Smooth muscle cell (in vitro differentiated cells): ENCODE measurements at regions not wholly inside any gene's neighbourhood (a gene's known extent, or its start where the extent isn't known, plus 50 kb on each side); places are given as distances from the start of the nearest gene placed in this dataset.

Experiments used
- DNase-seq: peaks from one replicate; lab custom pipeline; 2025; ENCODE audit not compliant: unreplicated experiment; lab: John Stamatoyannopoulos, UW
- H2AFZ ChIP-seq: fragments of 200-600 bp; sonication (generic); 2 replicates; pipeline ENCODE4 v1.6.0; 2016; ENCODE audit warnings: antibody characterized with exemption, low read depth, mild to moderate bottlenecking
- H3F3A ChIP-seq: fragments of 200-600 bp; sonication (generic); 2 replicates; pipeline ENCODE4 v1.6.0; 2017; ENCODE audit warnings: antibody characterized with exemption, low read depth
- H3K27ac ChIP-seq: fragments of 200-600 bp; sonication (generic); 2 replicates; pipeline ENCODE4 v1.5.1; 2016; ENCODE audit warnings: low read depth, mild to moderate bottlenecking
- H3K27me3 ChIP-seq: fragments of 200-600 bp; sonication (generic); 2 replicates; pipeline ENCODE4 v1.6.1; 2016; ENCODE audit warnings: low read depth, mild to moderate bottlenecking
- H3K36me3 ChIP-seq: fragments of 200-600 bp; sonication (generic); 2 replicates; pipeline ENCODE4 v1.5.1; 2016; ENCODE audit warnings: low read depth
- H3K4me1 ChIP-seq: fragments of 200-600 bp; sonication (generic); 2 replicates; pipeline ENCODE4 v1.5.1; 2016; ENCODE audit warnings: low read depth
- H3K4me2 ChIP-seq: fragments of 200-600 bp; sonication (generic); 2 replicates; pipeline ENCODE4 v1.6.0; 2016; ENCODE audit warnings: mild to moderate bottlenecking
- H3K4me3 ChIP-seq: fragments of 200-600 bp; sonication (generic); 2 replicates; pipeline ENCODE4 v1.5.1; 2016; ENCODE audit warnings: mild to moderate bottlenecking
- H3K79me2 ChIP-seq: fragments of 200-600 bp; sonication (generic); 2 replicates; pipeline ENCODE4 v1.6.0; 2016; ENCODE audit warnings: low read depth, mild to moderate bottlenecking
- H3K9ac ChIP-seq: fragments of 200-600 bp; sonication (generic); 2 replicates; pipeline ENCODE4 v1.6.0; 2016; ENCODE audit warnings: low read depth
- H3K9me3 ChIP-seq: fragments of 200-600 bp; sonication (generic); replicated peaks from 2 replicates; pipeline ENCODE4 v1.5.1; 2016; ENCODE audit warnings: low read depth
- H4K20me1 ChIP-seq: fragments of 200-600 bp; sonication (generic); 2 replicates; pipeline ENCODE4 v1.6.0; 2016; ENCODE audit warnings: low read depth
- WGBS: methylation state at CpG from one replicate; pipeline ENCODE4 v1.1.7; 2016; ENCODE audit warnings: low lambda C conversion rate; 5-methylcytosine and 5-hydroxymethylcytosine counted together
- TF ChIP-seq, protein P1 (sequence below): fragments of 200-600 bp; sonication (generic); IDR thresholded peaks from 2 replicates; pipeline ENCODE4 v1.5.1; 2017; ENCODE audit warnings: borderline replicate concordance, mild to moderate bottlenecking, antibody characterized with exemption; ENCODE audit not compliant: insufficient read depth, poor library complexity, severe bottlenecking

DNA sequence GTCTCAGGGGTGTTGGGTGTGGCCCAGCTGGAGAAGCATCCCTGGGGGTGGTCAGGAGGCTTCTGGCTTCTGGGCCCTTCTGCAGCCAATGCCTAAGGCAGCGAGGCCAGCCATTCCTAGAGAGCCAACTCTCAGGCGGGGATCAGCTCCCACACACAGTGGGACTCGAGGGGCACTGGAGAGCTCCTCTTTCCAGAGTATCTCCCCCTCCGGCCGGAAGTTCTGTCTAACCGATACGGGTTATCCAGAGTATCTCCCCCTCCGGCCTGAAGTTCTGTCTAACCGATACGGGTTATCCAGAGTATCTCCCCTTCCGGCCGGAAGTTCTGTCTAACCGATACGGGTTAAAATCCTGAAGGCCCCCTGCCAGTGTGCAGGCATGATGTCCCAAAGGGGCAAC is 71.2 kb upstream of the B3GAT1 start:
- no peaks in the 10 kb centered on the region for H3K79me2 ChIP-seq
- H3K27ac ChIP-seq: no peak overlapping the region
- no peaks in the 10 kb centered on the region for H3K9me3 ChIP-seq
- no peak overlapping the region for H2AFZ ChIP-seq
- no peaks in the 10 kb centered on the region for H3K4me1 ChIP-seq
- H3K27me3 ChIP-seq: peaks cover 11% of the 10 kb centered on the region
- WGBS: 89% methylated on average over 14 of the region's 14 CpGs
- no peak overlapping the region for H3K9ac ChIP-seq
- H4K20me1 ChIP-seq: no peaks in the 10 kb centered on the region
- no peak for DNase-seq
- no peaks in the 10 kb centered on the region for H3F3A ChIP-seq
- no peak overlapping the region for H3K4me2 ChIP-seq
- TF ChIP-seq, protein P1, sequence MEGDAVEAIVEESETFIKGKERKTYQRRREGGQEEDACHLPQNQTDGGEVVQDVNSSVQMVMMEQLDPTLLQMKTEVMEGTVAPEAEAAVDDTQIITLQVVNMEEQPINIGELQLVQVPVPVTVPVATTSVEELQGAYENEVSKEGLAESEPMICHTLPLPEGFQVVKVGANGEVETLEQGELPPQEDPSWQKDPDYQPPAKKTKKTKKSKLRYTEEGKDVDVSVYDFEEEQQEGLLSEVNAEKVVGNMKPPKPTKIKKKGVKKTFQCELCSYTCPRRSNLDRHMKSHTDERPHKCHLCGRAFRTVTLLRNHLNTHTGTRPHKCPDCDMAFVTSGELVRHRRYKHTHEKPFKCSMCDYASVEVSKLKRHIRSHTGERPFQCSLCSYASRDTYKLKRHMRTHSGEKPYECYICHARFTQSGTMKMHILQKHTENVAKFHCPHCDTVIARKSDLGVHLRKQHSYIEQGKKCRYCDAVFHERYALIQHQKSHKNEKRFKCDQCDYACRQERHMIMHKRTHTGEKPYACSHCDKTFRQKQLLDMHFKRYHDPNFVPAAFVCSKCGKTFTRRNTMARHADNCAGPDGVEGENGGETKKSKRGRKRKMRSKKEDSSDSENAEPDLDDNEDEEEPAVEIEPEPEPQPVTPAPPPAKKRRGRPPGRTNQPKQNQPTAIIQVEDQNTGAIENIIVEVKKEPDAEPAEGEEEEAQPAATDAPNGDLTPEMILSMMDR: no peak
- H3K36me3 ChIP-seq: no peaks in the 10 kb centered on the region
- no peak overlapping the region for H3K4me3 ChIP-seq

DNA sequence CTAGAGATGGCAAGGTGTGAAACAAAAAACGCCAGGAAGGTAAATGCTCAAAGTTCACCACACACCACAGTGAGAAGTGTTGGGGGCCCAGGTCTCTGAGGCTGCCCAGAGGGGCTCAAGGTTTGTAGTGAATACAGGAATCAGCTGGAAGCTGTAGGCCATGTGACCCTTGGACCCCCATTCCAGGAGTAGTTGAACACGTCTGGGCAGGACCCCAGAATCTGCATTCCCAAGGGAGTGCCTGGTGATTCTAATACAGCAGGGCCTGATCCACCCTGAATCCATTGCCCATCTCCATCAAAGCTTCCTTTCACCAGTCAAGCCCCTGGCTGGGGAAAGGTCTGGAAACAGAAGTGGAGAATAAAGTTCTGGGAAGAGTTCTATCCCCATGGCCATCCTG is 70.8 kb upstream of the B3GAT1 start:
- H3K4me1 ChIP-seq: no peaks in the 10 kb centered on the region
- no peaks in the 10 kb centered on the region for H3K9me3 ChIP-seq
- no peaks in the 10 kb centered on the region for H3K79me2 ChIP-seq
- H3K36me3 ChIP-seq: no peaks in the 10 kb centered on the region
- H3K9ac ChIP-seq: no peak overlapping the region
- no peak overlapping the region for H3K4me2 ChIP-seq
- TF ChIP-seq, protein P1: no peak
- H4K20me1 ChIP-seq: no peaks in the 10 kb centered on the region
- H3K4me3 ChIP-seq: no peak overlapping the region
- no peak for DNase-seq
- whole genome bisulfite sequencing: 74% methylated on average over 2 of the region's 2 CpGs
- H3F3A ChIP-seq: no peaks in the 10 kb centered on the region
- H2AFZ ChIP-seq: no peak overlapping the region
- H3K27me3 ChIP-seq: peaks cover 12% of the 10 kb centered on the region
- no peak overlapping the region for H3K27ac ChIP-seq

DNA sequence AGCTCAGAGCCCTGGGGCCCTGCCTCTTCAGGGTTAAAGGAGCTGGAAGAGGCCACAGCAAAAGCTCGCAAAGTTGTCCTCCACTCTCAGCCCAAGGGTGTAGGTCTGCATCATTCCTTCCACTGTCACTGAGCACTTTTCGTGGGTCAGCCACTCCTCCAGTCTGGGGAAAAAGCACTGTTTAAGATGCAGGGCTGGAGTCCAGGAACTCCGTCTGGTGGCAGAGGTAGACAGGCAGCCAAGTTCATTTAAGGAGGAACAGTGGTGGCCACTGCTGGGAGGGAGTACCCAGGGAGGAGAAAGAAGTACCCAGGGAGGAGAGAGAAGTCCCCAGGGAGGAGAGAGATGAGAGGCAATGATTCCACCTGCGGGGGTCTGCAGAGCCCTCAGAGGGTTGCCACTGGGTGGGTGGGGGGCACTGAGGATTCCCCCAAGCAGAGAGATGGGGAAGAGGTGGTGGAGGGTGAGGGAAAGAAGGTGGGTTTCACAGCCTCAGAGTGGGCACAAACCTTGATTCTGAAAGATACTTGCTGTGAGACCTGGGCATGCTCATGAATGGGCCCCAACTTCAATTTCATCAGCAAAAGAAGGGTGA is 70.0 kb upstream of the B3GAT1 start:
- Histone ChIP-seq H2AFZ (no peak overlapping the region), H3K4me2 (no peak overlapping the region), H3K9me3 (no peaks in the 10 kb centered on the region), H3K4me3 (no peak overlapping the region), H3F3A (no peaks in the 10 kb centered on the region), H3K4me1 (no peaks in the 10 kb centered on the region), H3K79me2 (no peaks in the 10 kb centered on the region), H3K27ac (no peak overlapping the region), H3K27me3 (peaks cover 20% of the 10 kb centered on the region), H4K20me1 (no peaks in the 10 kb centered on the region), H3K36me3 (no peaks in the 10 kb centered on the region), H3K9ac (no peak overlapping the region)
- no peak for DNase-seq
- TF ChIP-seq, protein P1: no peak
- 88% methylated on average over 4 of the region's 4 CpGs for WGBS

DNA sequence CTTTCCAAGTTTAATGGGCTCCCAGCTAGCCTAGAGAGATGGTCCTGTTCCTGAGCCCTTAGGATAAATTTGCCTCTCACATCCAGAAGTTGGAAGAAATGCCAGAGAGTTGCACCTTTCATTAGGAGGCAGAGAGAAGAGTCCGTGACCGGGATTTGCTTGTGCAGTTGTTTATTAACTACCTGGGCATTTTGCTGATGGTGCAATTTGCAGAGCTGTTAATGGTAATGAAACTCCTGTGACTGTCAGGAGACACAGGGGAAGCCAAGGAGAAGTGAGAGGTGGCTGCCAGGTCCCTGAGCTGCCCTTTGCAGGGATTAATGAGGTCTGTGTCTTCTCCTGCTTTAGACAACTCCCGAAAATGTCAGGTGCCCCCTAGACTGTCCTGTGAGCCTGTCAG is 69.1 kb upstream of the B3GAT1 start:
- H4K20me1 ChIP-seq: no peaks in the 10 kb centered on the region
- no peaks in the 10 kb centered on the region for H3K36me3 ChIP-seq
- H3K27ac ChIP-seq: no peak overlapping the region
- H2AFZ ChIP-seq: no peak overlapping the region
- H3K9me3 ChIP-seq: no peaks in the 10 kb centered on the region
- 77% methylated on average over 3 of the region's 3 CpGs for WGBS
- DNase-seq: no peak
- H3K4me2 ChIP-seq: no peak overlapping the region
- H3K27me3 ChIP-seq: peaks cover 23% of the 10 kb centered on the region
- H3K4me3 ChIP-seq: no peak overlapping the region
- H3F3A ChIP-seq: no peaks in the 10 kb centered on the region
- H3K9ac ChIP-seq: no peak overlapping the region
- no peaks in the 10 kb centered on the region for H3K79me2 ChIP-seq
- TF ChIP-seq, protein P1: no peak
- H3K4me1 ChIP-seq: no peaks in the 10 kb centered on the region
